ENCODE measurements at regions not wholly inside any gene's neighbourhood (a gene's known extent, or its start where the extent isn't known, plus 50 kb on each side); places are given as distances from the start of the nearest gene placed in this dataset.

- FAIRE-seq = no peak
- TF ChIP-seq TAF1 (IDR thresholded peaks at IDR 0.05; ENCODE audit: low read depth, low read length) = no peak
- no peak for TF ChIP-seq POLR2AphosphoS5 (IDR thresholded peaks at IDR 0.05; ENCODE audit: low read depth, low read length)
- TF ChIP-seq POU2F2 (IDR thresholded peaks at IDR 0.05; ENCODE audit: low read depth, low read length) = no peak
- TF ChIP-seq PAX5 (IDR thresholded peaks at IDR 0.05; ENCODE audit: insufficient read depth, low read length, severe bottlenecking) = no peak
- TF ChIP-seq SPI1 (IDR thresholded peaks at IDR 0.05; ENCODE audit: low read depth, low read length) = no peak
- DNase-seq (ENCODE audit: insufficient read length, low spot score) = no peak
Measured at GRCh38 chr17:77660524-77660923, 298.0 kb upstream of the TNRC6C start.

- FAIRE-seq (no peak), DNase-seq (ENCODE audit: insufficient read length, low spot score) (no peak)
- no peak for TF ChIP-seq POLR2AphosphoS5 (IDR thresholded peaks at IDR 0.05; ENCODE audit: low read depth, low read length)
- no peak for TF ChIP-seq PAX5 (IDR thresholded peaks at IDR 0.05; ENCODE audit: insufficient read depth, low read length, severe bottlenecking)
- TF ChIP-seq SPI1 (IDR thresholded peaks at IDR 0.05; ENCODE audit: low read depth, low read length) = no peak
- no peak for TF ChIP-seq POU2F2 (IDR thresholded peaks at IDR 0.05; ENCODE audit: low read depth, low read length)
Measured at GRCh38 chr17:77662833-77663232, 295.7 kb upstream of the TNRC6C start.

GRCh38 chr17:77664097-77664729 lies 294.3 kb upstream of the TNRC6C start:
- TF ChIP-seq PAX5 (IDR thresholded peaks at IDR 0.05; ENCODE audit: insufficient read depth, low read length, severe bottlenecking) = no peak
- TF ChIP-seq POLR2AphosphoS5 (IDR thresholded peaks at IDR 0.05; ENCODE audit: low read depth, low read length) = no peak
- TF ChIP-seq POU2F2 (IDR thresholded peaks at IDR 0.05; ENCODE audit: low read depth, low read length) = no peak
- TF ChIP-seq POLR2A (IDR thresholded peaks at IDR 0.05; ENCODE audit: low read depth, low read length) = no peak
- no peak for TF ChIP-seq SPI1 (IDR thresholded peaks at IDR 0.05; ENCODE audit: low read depth, low read length)
- no peak for TF ChIP-seq TAF1 (IDR thresholded peaks at IDR 0.05; ENCODE audit: low read depth, low read length)
- FAIRE-seq = no peak

GRCh38 chr17:77665833-77666232 lies 292.7 kb upstream of the TNRC6C start:
- FAIRE-seq (no peak), DNase-seq (ENCODE audit: insufficient read length, low spot score) (no peak)
- TF ChIP-seq POLR2A (IDR thresholded peaks at IDR 0.05; ENCODE audit: low read depth, low read length) (no peak), TAF1 (IDR thresholded peaks at IDR 0.05; ENCODE audit: low read depth, low read length) (no peak), POLR2AphosphoS5 (IDR thresholded peaks at IDR 0.05; ENCODE audit: low read depth, low read length) (no peak), POU2F2 (IDR thresholded peaks at IDR 0.05; ENCODE audit: low read depth, low read length) (no peak), PAX5 (IDR thresholded peaks at IDR 0.05; ENCODE audit: insufficient read depth, low read length, severe bottlenecking) (no peak), SPI1 (IDR thresholded peaks at IDR 0.05; ENCODE audit: low read depth, low read length) (no peak)

More at GRCh38 chr17:77664097-77664729, 294.3 kb upstream of the TNRC6C start:
- DNase-seq (ENCODE audit: insufficient read length, low spot score) = no peak

- no peak for DNase-seq (ENCODE audit: insufficient read length, low spot score)
Measured at GRCh38 chr17:77666462-77666861, 292.0 kb upstream of the TNRC6C start.

GRCh38 chr17:77666881-77667395 lies 291.6 kb upstream of the TNRC6C start:
- TF ChIP-seq PAX5 (IDR thresholded peaks at IDR 0.05; ENCODE audit: insufficient read depth, low read length, severe bottlenecking) (no peak), SPI1 (IDR thresholded peaks at IDR 0.05; ENCODE audit: low read depth, low read length) (no peak), POU2F2 (IDR thresholded peaks at IDR 0.05; ENCODE audit: low read depth, low read length) (no peak), TAF1 (IDR thresholded peaks at IDR 0.05; ENCODE audit: low read depth, low read length) (no peak), POLR2AphosphoS5 (IDR thresholded peaks at IDR 0.05; ENCODE audit: low read depth, low read length) (no peak), POLR2A (IDR thresholded peaks at IDR 0.05; ENCODE audit: low read depth, low read length) (no peak)
- DNase-seq (ENCODE audit: insufficient read length, low spot score) = no peak

More at GRCh38 chr17:77666462-77666861, 292.0 kb upstream of the TNRC6C start:
- no peak for FAIRE-seq
- peak; percentile 73 for TF ChIP-seq SPI1 (IDR thresholded peaks at IDR 0.05; ENCODE audit: low read depth, low read length)
- TF ChIP-seq POLR2AphosphoS5 (IDR thresholded peaks at IDR 0.05; ENCODE audit: low read depth, low read length) = no peak

GRCh38 chr17:77667478-77667877 lies 291.0 kb upstream of the TNRC6C start:
- DNase-seq (ENCODE audit: insufficient read length, low spot score) (no peak), FAIRE-seq (peak; percentile 28)
- no peak for TF ChIP-seq POLR2AphosphoS5 (IDR thresholded peaks at IDR 0.05; ENCODE audit: low read depth, low read length)
- no peak for TF ChIP-seq TAF1 (IDR thresholded peaks at IDR 0.05; ENCODE audit: low read depth, low read length)
- no peak for TF ChIP-seq PAX5 (IDR thresholded peaks at IDR 0.05; ENCODE audit: insufficient read depth, low read length, severe bottlenecking)
- no peak for TF ChIP-seq SPI1 (IDR thresholded peaks at IDR 0.05; ENCODE audit: low read depth, low read length)
- no peak for TF ChIP-seq POLR2A (IDR thresholded peaks at IDR 0.05; ENCODE audit: low read depth, low read length)
- TF ChIP-seq POU2F2 (IDR thresholded peaks at IDR 0.05; ENCODE audit: low read depth, low read length) = no peak

More at GRCh38 chr17:77666881-77667395, 291.6 kb upstream of the TNRC6C start:
- peak; percentile 72 for FAIRE-seq

- TF ChIP-seq PAX5 (IDR thresholded peaks at IDR 0.05; ENCODE audit: insufficient read depth, low read length, severe bottlenecking) (no peak), POU2F2 (IDR thresholded peaks at IDR 0.05; ENCODE audit: low read depth, low read length) (no peak), SPI1 (IDR thresholded peaks at IDR 0.05; ENCODE audit: low read depth, low read length) (no peak), POLR2AphosphoS5 (IDR thresholded peaks at IDR 0.05; ENCODE audit: low read depth, low read length) (no peak), TAF1 (IDR thresholded peaks at IDR 0.05; ENCODE audit: low read depth, low read length) (no peak), POLR2A (IDR thresholded peaks at IDR 0.05; ENCODE audit: low read depth, low read length) (no peak)
- DNase-seq (ENCODE audit: insufficient read length, low spot score) = no peak
- FAIRE-seq = no peak
Measured at GRCh38 chr17:77668518-77668917, 290.0 kb upstream of the TNRC6C start.

- DNase-seq (ENCODE audit: insufficient read length, low spot score) = no peak
- TF ChIP-seq TAF1 (IDR thresholded peaks at IDR 0.05; ENCODE audit: low read depth, low read length) = no peak
- no peak for TF ChIP-seq POLR2A (IDR thresholded peaks at IDR 0.05; ENCODE audit: low read depth, low read length)
- TF ChIP-seq POLR2AphosphoS5 (IDR thresholded peaks at IDR 0.05; ENCODE audit: low read depth, low read length) = no peak
- TF ChIP-seq SPI1 (IDR thresholded peaks at IDR 0.05; ENCODE audit: low read depth, low read length) = no peak
- TF ChIP-seq PAX5 (IDR thresholded peaks at IDR 0.05; ENCODE audit: insufficient read depth, low read length, severe bottlenecking) = no peak
- TF ChIP-seq POU2F2 (IDR thresholded peaks at IDR 0.05; ENCODE audit: low read depth, low read length) = no peak
- FAIRE-seq = no peak
Measured at GRCh38 chr17:77670173-77670572, 288.3 kb upstream of the TNRC6C start.

GRCh38 chr17:77674358-77674757 lies 284.1 kb upstream of the TNRC6C start:
- FAIRE-seq = no peak
- no peak for DNase-seq (ENCODE audit: insufficient read length, low spot score)
- TF ChIP-seq POLR2AphosphoS5 (IDR thresholded peaks at IDR 0.05; ENCODE audit: low read depth, low read length) (no peak), POU2F2 (IDR thresholded peaks at IDR 0.05; ENCODE audit: low read depth, low read length) (no peak), PAX5 (IDR thresholded peaks at IDR 0.05; ENCODE audit: insufficient read depth, low read length, severe bottlenecking) (no peak), POLR2A (IDR thresholded peaks at IDR 0.05; ENCODE audit: low read depth, low read length) (no peak), TAF1 (IDR thresholded peaks at IDR 0.05; ENCODE audit: low read depth, low read length) (no peak), SPI1 (IDR thresholded peaks at IDR 0.05; ENCODE audit: low read depth, low read length) (no peak)
